ENCODE measurements at regions not wholly inside any gene's neighbourhood (a gene's known extent, or its start where the extent isn't known, plus 50 kb on each side); places are given as distances from the start of the nearest gene placed in this dataset.

GRCh38 chr1:47558601-47559593 is 121.1 kb downstream of the FOXD2 start:
- Histone ChIP-seq H3K9ac (ENCODE audit: control insufficient read depth, extremely low read depth, insufficient read depth, low read length) (no peak overlapping the region), H2AFZ (ENCODE audit: control insufficient read depth, low read length) (no peak overlapping the region), H4K20me1 (ENCODE audit: control insufficient read depth, extremely low read depth, insufficient read depth, low read length) (no peaks in the 10 kb centered on the region), H3K27ac (ENCODE audit: control insufficient read depth, insufficient read depth, low read length) (no peak overlapping the region), H3K4me2 (ENCODE audit: control insufficient read depth, extremely low read depth, insufficient read depth, low read depth, low read length) (no peak overlapping the region), H3K4me1 (ENCODE audit: control insufficient read depth, extremely low read depth, insufficient read depth, low read length) (peaks cover 18% of the 10 kb centered on the region), H3K36me3 (ENCODE audit: control insufficient read depth in 2 of 2, extremely low read depth in 1 of 2, insufficient read depth in 2 of 2, low read length in 2 of 2) (no peaks in the 10 kb centered on the region), H3K27me3 (ENCODE audit: control insufficient read depth, extremely low read depth, insufficient read depth, low read length) (peaks cover 4% of the 10 kb centered on the region), H3K79me2 (ENCODE audit: control insufficient read depth, insufficient read depth, low read length) (no peaks in the 10 kb centered on the region), H3K4me3 (ENCODE audit: control insufficient read depth in 2 of 3, extremely low read depth in 1 of 3, insufficient read depth in 2 of 3, low read depth in 1 of 3, low read length in 3 of 3) (no peak overlapping the region), H3K9me1 (ENCODE audit: control insufficient read depth, extremely low read depth, insufficient read depth, low read length) (no peaks in the 10 kb centered on the region), H3K9me3 (ENCODE audit: control insufficient read depth, low read depth, low read length) (no peaks in the 10 kb centered on the region)
- DNase-seq (ENCODE audit: low read depth, low spot score) (peak; percentile 36), FAIRE-seq (no peak)
- dilution Hi-C loops (cut with MboI; ENCODE audit: extremely low pct_ligation_motif_present, low sequenced_read_pairs) = no loop called here
- TF ChIP-seq CTCF (optimal IDR thresholded peaks at IDR 0.05 in 1 of 3, IDR thresholded peaks at IDR 0.05 in 1 of 3, conservative IDR thresholded peaks at IDR 0.05 in 1 of 3; ENCODE audit: extremely low read depth in 1 of 3, insufficient read depth in 2 of 3, low read length in 3 of 3) (no peak), EZH2 (IDR thresholded peaks at IDR 0.05; ENCODE audit: low read length) (no peak)

- H3K79me2 ChIP-seq (ENCODE audit: control insufficient read depth, insufficient read depth, low read length) = no peaks in the 10 kb centered on the region
- H3K4me3 ChIP-seq (ENCODE audit: control insufficient read depth in 2 of 3, extremely low read depth in 1 of 3, insufficient read depth in 2 of 3, low read depth in 1 of 3, low read length in 3 of 3) = no peak overlapping the region
- H3K9me3 ChIP-seq (ENCODE audit: control insufficient read depth, low read depth, low read length) = no peaks in the 10 kb centered on the region
- no peaks in the 10 kb centered on the region for H4K20me1 ChIP-seq (ENCODE audit: control insufficient read depth, extremely low read depth, insufficient read depth, low read length)
- FAIRE-seq (no peak), DNase-seq (ENCODE audit: low read depth, low spot score) (no peak)
- no peaks in the 10 kb centered on the region for H3K36me3 ChIP-seq (ENCODE audit: control insufficient read depth in 2 of 2, extremely low read depth in 1 of 2, insufficient read depth in 2 of 2, low read length in 2 of 2)
- no peak overlapping the region for H3K27ac ChIP-seq (ENCODE audit: control insufficient read depth, insufficient read depth, low read length)
- no peak overlapping the region for H2AFZ ChIP-seq (ENCODE audit: control insufficient read depth, low read length)
- H3K4me1 ChIP-seq (ENCODE audit: control insufficient read depth, extremely low read depth, insufficient read depth, low read length) = peaks cover 18% of the 10 kb centered on the region
- H3K4me2 ChIP-seq (ENCODE audit: control insufficient read depth, extremely low read depth, insufficient read depth, low read depth, low read length) = no peak overlapping the region
- H3K9me1 ChIP-seq (ENCODE audit: control insufficient read depth, extremely low read depth, insufficient read depth, low read length) = no peaks in the 10 kb centered on the region
- dilution Hi-C loops (cut with MboI; ENCODE audit: extremely low pct_ligation_motif_present, low sequenced_read_pairs) = no loop called here
- H3K9ac ChIP-seq (ENCODE audit: control insufficient read depth, extremely low read depth, insufficient read depth, low read length) = no peak overlapping the region
- H3K27me3 ChIP-seq (ENCODE audit: control insufficient read depth, extremely low read depth, insufficient read depth, low read length) = peaks cover 4% of the 10 kb centered on the region
- no peak for TF ChIP-seq EZH2 (IDR thresholded peaks at IDR 0.05; ENCODE audit: low read length)
- no peak for TF ChIP-seq CTCF (optimal IDR thresholded peaks at IDR 0.05 in 1 of 3, IDR thresholded peaks at IDR 0.05 in 1 of 3, conservative IDR thresholded peaks at IDR 0.05 in 1 of 3; ENCODE audit: extremely low read depth in 1 of 3, insufficient read depth in 2 of 3, low read length in 3 of 3)
These were observed 122.3 kb downstream of the FOXD2 start for GRCh38 chr1:47559944-47560695.
